ENCODE measurements at regions not wholly inside any gene's neighbourhood (a gene's known extent, or its start where the extent isn't known, plus 50 kb on each side); places are given as distances from the start of the nearest gene placed in this dataset.
A peak's percentile ranks its signal among the peaks of the same experiment; 100 is the strongest.

GRCh38 chr21:15592271-15592860 is 137.4 kb upstream of the USP25 start:
- no peak overlapping the region for H3K4ac ChIP-seq (ENCODE audit: low read depth, low read length)
- H4K5ac ChIP-seq (ENCODE audit: insufficient read length, low read depth, low read length): no peak overlapping the region
- H2AK5ac ChIP-seq (ENCODE audit: insufficient read length, low read length): no peak overlapping the region
- H4K91ac ChIP-seq (ENCODE audit: insufficient read length, low read depth, low read length): no peak overlapping the region
- H3K9me3 ChIP-seq (ENCODE audit: control insufficient read depth, low read depth, low read length): no peaks in the 10 kb centered on the region
- no peak overlapping the region for H3K56ac ChIP-seq (ENCODE audit: insufficient read length, low read depth, low read length)
- Mint-ChIP-seq H3K9me3 (peaks cover 0 to 1% of the 10 kb centered on the region in 2 experiments; a peak in 1 of 5 replicates), H3K36me3 (ENCODE audit: insufficient read depth in 1 of 3, low read depth in 3 of 3) (no peaks in the 10 kb centered on the region; a peak in 1 of 7 replicates), H3K4me1 (no peaks in the 10 kb centered on the region), H3K27ac (no peak overlapping the region), H3K27me3 (ENCODE audit: low read depth) (no peaks in the 10 kb centered on the region), H3K4me3 (no peak overlapping the region)
- H3K79me2 ChIP-seq (ENCODE audit: insufficient read depth, low read length): no peaks in the 10 kb centered on the region
- no peak overlapping the region for H3K23ac ChIP-seq (ENCODE audit: insufficient read length, low read depth, low read length)
- H3K4me1 ChIP-seq (ENCODE audit: insufficient read depth, low read length): no peaks in the 10 kb centered on the region
- no peak overlapping the region for H2BK5ac ChIP-seq (ENCODE audit: insufficient read length, low read length)
- no peak overlapping the region for H4K8ac ChIP-seq (replicated peaks; ENCODE audit: insufficient read length, low read depth, low read length)
- no peaks in the 10 kb centered on the region for H3K23me2 ChIP-seq (ENCODE audit: insufficient read length, low read depth, low read length, poor library complexity, severe bottlenecking)
- no peaks in the 10 kb centered on the region for H4K20me1 ChIP-seq (ENCODE audit: control insufficient read depth, insufficient read depth, insufficient read length)
- H2BK12ac ChIP-seq (ENCODE audit: insufficient read length, low read depth, low read length): no peak overlapping the region
- no CpG with 5 or more reads among the region's 5 CpGs for WGBS (ENCODE audit: extremely low coverage, insufficient read length, low lambda C conversion rate)
- H3K27ac ChIP-seq (ENCODE audit: insufficient read length, low read depth, low read length): no peak overlapping the region
- H3K18ac ChIP-seq (ENCODE audit: insufficient read length, low read depth, low read length): no peak overlapping the region
- no peak overlapping the region for H2AFZ ChIP-seq (ENCODE audit: low read length)
- no peaks in the 10 kb centered on the region for H3K79me1 ChIP-seq (ENCODE audit: insufficient read depth, low read depth, low read length, poor library complexity, severe bottlenecking)
- H3K14ac ChIP-seq (ENCODE audit: insufficient read depth, low read length): no peak overlapping the region
- no peaks in the 10 kb centered on the region for H3K27me3 ChIP-seq (ENCODE audit: insufficient read depth, low read length)
- no peak overlapping the region for H3K9ac ChIP-seq (ENCODE audit: extremely low read depth, insufficient read length, low read length)
- H2BK15ac ChIP-seq (ENCODE audit: low read depth, low read length): no peak overlapping the region
- peak; percentile 77 for TF ChIP-seq CTCF (conservative IDR thresholded peaks at IDR 0.05)
- no peak overlapping the region for H2BK20ac ChIP-seq (ENCODE audit: low read depth, low read length, poor library complexity, severe bottlenecking)
- no peak overlapping the region for H3T11ph ChIP-seq (ENCODE audit: low read length)
- no peak for DNase-seq
- no peak overlapping the region for H3K4me2 ChIP-seq (ENCODE audit: insufficient read depth, insufficient read length, low read length)
- H2BK120ac ChIP-seq (ENCODE audit: low read depth, low read length, poor library complexity, severe bottlenecking): no peak overlapping the region
